ENCODE measurements at regions not wholly inside any gene's neighbourhood (a gene's known extent, or its start where the extent isn't known, plus 50 kb on each side); places are given as distances from the start of the nearest gene placed in this dataset.

GRCh38 chr3:117892431-117892841 lies 1142.2 kb downstream of the IGSF11 start:
- no peak for DNase-seq (ENCODE audit: low read depth)

- DNase-seq (ENCODE audit: low read depth) = no peak
Observed at GRCh38 chr3:117893001-117893400, 1141.6 kb downstream of the IGSF11 start.

DNA sequence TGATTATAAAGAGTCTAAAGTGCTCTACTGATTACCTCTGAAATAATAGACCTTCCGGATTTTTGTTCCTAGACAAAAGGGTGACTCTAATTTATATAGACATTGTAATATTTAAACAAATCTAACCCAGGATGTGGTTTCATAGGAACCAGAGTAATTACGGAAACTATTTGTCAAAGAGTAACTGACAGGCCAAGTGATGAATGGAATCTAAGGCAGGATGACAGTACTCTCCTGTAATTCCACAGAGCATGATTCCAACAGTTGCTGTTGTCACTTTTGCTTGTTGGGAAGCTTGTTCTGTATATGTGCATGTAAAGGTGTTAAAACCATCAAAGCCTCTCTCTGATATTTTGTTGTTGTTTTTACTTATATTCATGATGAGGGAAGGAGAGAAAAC lies 1141.0 kb downstream of the IGSF11 start:
- no peak for DNase-seq (ENCODE audit: low read depth)

DNA sequence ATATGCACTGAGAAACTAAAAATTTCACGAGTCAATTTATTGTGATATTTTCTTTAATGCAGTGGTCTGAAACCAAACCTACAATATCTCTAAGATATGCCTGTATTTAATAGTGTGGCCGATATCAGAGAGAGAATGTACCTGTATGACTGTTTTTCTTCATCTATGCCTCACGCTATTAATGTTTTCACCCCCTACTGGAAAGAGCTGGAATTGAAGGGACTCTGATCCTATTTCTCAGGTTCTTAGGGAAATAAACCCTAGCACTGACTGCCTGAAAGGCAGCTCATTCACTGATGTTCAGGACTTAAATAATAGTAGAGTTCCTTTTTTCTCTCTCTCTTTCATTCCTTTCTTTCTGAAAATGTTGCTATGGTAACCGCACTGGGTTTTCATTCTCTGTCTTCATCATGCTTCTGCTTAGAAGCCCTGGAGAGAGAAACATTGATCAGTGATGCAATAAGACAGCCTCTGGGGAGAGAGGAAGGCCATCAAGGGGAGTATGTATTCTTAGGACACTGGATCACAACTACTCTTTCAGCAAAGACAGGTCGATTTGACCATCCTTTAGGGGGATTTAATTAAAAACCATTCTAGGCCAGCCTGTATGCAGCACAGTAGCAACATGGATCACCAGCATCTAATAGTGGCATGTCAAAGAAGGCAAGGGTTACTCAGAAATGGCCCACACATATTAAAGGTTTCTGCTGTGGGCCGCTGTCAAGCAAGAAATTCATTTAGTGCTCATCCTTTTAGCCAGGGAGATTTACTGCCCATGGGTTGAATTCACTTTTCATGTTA lies 1135.7 kb downstream of the IGSF11 start:
- DNase-seq (ENCODE audit: low read depth) = no peak

GRCh38 chr3:117903226-117903625 lies 1131.4 kb downstream of the IGSF11 start:
- no peak for DNase-seq (ENCODE audit: low read depth)

- DNase-seq (ENCODE audit: low read depth) = no peak
Observed at GRCh38 chr3:117910820-117911521, 1123.7 kb downstream of the IGSF11 start.

DNA sequence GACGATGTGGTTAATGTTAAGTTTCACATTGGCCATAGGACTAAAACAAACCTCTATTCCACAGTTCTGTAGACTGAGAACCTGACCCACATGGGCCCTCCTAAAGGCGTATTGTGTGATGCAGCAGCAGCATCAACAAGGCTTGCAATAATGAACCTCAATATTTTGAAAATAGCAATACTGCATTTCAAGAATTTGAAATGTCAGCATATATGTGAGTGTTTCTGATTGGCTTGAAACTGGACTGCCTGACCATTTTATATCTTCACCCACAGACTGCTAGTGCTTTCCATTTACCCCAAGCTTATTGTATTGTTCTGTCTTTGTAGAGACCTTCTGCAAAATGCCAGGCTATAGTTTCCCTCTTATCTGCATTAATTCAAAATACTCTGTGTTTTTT lies 1122.3 kb downstream of the IGSF11 start:
- no peak for DNase-seq (ENCODE audit: low read depth)

DNA sequence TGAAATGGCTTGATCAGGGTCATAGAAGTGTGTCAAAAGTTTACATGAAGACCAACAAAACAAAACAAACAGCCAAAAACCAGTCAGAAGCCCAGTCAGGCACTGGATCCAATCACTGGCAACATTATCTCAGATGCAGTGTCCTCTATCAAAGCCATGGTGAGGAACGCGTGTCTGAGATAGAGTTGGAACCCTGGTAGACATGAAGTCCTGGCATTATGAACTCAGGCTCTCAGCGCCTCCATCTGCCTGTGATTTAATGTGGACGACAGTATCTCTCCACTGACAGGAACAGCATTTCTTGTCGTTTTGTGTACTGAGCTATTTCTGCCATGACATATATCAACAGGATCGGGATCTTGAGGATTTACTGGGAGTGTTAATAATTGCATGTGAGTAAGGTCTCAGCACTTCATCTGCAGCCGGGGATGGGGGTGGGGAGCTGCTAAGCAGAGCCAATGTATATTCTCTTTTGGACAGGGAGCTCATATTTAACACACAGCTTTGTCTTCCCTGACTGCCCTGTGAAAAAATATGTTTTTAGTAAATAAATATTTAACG lies 1120.0 kb downstream of the IGSF11 start:
- no peak for DNase-seq (ENCODE audit: low read depth)

GRCh38 chr3:117916839-117917238 lies 1117.8 kb downstream of the IGSF11 start:
- no peak for DNase-seq (ENCODE audit: low read depth)

DNA sequence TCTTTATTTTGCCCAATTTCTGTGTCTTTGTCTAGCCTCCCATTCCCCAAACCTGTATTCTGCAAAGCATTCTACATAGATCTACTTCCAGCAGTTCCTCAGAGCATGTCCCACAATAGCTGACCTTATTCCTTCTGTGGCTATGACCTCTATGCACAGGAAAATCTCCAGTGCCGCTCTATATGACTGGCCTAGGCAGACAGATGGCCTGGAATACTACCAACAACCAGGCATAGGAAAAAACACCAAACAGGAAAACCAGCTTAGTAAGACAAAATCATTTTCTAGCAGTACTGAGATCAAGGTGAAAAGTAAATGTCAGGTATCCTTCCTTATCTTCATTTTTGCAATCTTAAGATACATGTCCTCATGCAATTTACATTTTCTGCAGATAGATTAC lies 1115.0 kb downstream of the IGSF11 start:
- DNase-seq (ENCODE audit: low read depth) = no peak

DNA sequence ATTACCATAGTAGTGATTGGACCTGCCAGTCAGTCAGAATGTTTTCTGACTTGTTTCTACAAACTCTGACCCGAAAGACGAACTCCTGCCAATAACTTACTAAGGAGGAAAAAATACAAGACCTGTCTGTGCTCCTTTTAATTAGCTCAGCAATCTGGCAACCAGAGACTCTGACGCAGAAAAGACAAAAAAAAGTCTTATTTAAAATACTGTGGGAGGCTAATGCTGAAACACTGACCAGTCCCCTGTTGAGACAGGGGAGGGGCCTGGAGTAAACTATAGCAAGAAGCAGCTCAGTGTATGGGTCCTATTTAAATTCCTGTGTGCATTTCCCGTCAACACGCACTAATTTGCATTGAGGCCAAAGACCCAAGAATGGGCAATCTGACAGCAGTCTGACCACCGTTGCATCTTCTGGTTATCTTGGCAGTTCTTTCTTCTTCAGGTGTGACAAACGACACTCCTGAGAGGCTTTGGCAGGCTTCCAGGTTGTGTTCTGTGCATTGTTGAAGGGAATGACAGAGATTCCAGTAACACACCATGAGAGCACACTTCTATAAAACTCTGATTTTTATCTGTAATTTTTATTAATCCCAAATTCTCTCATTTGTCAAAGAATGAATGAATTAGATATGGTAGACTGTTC lies 1114.3 kb downstream of the IGSF11 start:
- no peak for DNase-seq (ENCODE audit: low read depth)

- no peak for DNase-seq (ENCODE audit: low read depth)
Observed at GRCh38 chr3:117921411-117921810, 1113.2 kb downstream of the IGSF11 start.

DNA sequence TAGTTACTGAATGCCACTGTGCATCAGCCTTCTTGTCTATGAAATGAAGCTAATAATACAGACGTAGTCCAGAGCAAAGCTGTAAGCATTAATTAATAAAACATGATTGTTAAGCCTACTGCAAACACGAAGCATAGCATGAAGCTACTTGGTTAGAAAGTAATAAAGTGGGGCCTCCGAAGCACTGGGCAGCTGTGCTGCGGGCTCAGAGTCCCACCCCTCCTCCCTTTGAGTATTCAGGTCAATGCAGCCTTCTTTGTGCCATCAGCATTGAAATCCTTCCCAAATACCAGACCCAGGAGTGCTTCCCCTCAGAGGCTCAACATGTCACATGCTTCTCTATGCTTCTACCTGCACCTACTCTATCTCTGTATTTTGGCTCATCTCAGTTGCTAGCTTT lies 1112.6 kb downstream of the IGSF11 start:
- DNase-seq (ENCODE audit: low read depth) = no peak

GRCh38 chr3:117926819-117927218 lies 1107.8 kb downstream of the IGSF11 start:
- DNase-seq (ENCODE audit: low read depth) = no peak

DNA sequence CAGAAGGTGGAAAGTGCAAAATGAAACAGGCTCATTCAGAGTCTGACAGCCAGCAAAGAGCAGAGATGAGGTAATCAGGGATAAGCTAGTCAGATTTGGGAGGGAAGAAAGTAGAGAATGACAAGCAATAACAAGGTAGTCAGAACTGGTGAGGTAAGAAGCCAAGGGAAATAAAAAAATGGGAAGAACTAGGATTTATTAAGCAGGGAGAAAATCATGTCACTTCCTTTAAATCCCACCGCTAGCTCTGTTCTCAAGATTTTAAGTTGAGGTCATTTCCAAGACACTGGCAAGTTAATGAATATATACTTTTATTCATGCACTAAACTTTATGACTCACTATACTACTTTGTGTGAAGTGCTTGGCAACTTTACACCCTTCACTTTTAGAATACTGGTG lies 1106.8 kb downstream of the IGSF11 start:
- no peak for DNase-seq (ENCODE audit: low read depth)

DNA sequence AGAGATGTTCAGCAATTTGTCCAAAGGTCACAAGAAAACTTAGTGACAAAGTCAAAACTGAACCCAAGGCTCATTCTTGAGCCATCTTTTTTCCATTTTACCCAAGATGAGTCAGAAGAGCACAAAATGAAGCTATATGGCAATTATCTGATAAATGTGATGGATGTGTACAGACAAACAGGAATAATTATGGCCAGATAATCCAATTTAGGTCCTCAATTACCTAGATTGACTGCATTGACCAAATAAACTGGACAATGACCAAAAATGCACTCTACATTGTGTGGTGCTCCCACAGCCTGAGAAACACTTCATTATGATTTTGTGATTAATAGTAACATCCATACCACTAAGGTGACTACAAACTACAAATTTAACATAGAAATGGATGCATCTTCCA lies 1105.8 kb downstream of the IGSF11 start:
- no peak for DNase-seq (ENCODE audit: low read depth)

DNA sequence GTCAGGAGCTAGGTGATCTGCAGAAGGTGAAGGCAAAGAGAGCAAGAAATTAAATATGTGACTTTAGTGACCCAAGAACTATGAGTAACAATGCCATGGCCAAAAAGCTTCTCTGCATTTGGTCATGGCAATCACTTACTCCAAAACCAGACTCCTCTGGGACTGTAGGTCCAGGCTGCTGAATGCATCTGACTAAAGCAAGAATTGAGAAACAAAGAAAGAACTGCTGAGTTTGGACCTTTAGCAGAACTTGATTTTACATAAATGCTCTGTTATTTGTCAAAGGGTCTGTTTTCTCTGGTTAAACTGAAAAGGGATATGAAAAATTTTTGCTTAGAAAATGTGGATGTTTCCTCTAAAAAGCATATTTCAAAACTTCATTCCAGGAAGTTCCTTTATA lies 1102.2 kb downstream of the IGSF11 start:
- no peak for DNase-seq (ENCODE audit: low read depth)

GRCh38 chr3:117936159-117936558 lies 1098.5 kb downstream of the IGSF11 start:
- DNase-seq (ENCODE audit: low read depth) = no peak

DNA sequence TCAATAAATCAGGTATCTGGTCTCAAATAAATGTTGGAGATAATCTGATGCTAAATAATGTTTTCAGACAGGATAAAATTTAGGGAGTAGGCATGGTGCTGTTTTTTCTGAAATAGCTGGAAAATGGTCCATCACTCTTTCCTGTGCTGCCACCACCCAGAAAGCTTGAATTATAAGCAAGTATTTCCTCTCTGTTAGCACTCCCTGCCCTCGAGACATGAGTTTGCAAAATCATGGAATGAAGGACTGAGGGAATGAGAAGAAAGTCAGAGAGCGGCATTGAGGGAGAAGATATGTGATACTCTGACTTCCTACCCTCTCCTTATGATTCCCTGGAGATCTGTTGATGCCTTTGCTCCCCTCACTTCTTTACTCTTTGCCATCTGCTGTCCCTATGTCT lies 1095.7 kb downstream of the IGSF11 start:
- DNase-seq (ENCODE audit: low read depth) = no peak

- DNase-seq (ENCODE audit: low read depth) = no peak
Observed at GRCh38 chr3:117939425-117940027, 1095.1 kb downstream of the IGSF11 start.

DNA sequence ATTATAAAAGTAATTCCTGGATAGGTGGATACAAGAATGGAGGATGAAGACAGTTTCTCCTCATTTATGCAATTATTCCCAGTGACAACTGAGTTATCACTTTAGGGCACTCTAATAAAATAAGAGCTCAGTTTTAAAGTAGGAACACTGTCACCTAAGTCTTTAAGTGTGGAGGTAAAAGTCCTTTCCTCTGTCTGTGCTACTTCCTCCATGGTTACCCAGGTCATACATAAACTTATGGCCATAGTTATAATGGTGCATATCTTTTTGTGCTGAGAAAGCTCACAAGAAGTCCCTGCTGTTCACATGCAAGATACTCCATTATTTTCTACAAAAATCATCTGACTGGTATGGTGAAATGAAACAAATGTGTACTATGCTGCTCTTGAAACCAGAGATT lies 1093.6 kb downstream of the IGSF11 start:
- no peak for DNase-seq (ENCODE audit: low read depth)

DNA sequence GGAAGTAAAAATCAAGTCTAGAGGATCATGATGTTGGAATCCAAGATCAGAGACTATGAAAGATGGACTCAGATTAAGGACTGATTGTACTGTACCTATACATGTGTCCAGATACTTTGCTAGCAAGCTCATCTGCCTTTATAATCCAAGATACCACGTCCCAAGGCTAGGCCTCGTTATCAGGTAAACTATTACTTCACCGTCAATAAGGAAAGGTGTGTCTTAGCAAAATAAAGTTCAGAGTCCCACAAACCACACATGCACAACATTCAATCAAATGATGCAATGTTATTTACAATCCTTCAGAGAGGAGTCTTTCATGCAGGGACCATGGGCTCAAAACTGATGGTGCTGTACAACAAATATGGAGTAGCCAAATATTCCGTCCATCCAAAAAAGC lies 1092.9 kb downstream of the IGSF11 start:
- no peak for DNase-seq (ENCODE audit: low read depth)

Measured in activated T-helper 9 cell treated with anti-CD3 and anti-CD28 coated beads, Interleukin-2, amount 50 U/mL, for 16 hours (primary cell).